Embryonic facial prominence (tissue), 1 donor: ENCODE measurements at regions not wholly inside any gene's neighbourhood (a gene's known extent, or its start where the extent isn't known, plus 50 kb on each side); places are given as distances from the start of the nearest gene placed in this dataset.
A peak's percentile ranks its signal among the peaks of the same experiment; 100 is the strongest.

Source experiments
- DNase-seq: peaks from one replicate; pipeline ENCODE4 v3.0.0-alpha.2; 2016; ENCODE audit errors: extremely low spot score

DNA sequence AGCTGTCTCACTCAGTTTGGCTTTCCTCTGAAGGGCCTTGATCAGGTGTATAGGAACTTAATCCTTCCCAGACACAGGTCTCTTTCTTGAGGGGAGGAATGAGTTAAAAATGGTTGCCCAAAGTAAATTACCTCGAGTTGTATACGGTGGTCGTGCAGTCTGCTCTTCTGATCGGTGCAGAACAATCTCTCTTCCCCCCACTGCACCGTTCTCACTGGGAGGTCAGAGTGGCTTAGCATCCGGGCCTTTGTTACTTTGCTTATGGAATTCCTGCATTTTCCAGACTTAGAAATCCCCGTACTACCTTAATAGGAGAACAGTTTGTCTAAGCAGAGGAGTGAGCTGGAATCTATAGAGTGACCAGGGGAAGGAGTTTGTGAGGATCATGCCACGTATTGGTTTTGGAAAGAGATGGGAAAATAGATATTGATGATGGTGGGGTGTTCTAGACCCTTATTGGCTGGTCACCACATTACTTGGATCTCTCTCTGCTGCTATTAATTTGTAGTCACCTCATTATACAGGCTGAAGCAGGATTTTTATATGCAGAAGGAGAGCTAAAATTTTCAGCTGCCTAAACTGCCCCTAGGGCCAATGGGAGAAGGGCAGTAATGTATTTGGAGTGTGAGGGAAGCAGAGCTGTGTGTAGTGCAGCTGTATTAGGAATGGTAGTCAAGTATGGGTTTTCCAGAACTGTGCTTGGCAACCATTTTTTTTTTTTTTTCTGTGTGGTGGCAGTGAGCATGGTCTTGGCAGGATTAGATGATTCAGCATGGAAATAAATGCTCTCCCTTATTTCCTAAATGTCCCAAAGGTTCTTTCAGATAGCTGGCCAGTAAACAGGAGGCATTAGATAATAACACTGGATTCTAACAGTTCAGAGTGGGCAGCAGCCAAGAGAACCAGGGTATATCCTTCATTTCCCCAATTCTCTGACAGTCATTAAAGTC lies 81.5 kb downstream of the NDUFS5 start:
- no peak for DNase-seq

DNA sequence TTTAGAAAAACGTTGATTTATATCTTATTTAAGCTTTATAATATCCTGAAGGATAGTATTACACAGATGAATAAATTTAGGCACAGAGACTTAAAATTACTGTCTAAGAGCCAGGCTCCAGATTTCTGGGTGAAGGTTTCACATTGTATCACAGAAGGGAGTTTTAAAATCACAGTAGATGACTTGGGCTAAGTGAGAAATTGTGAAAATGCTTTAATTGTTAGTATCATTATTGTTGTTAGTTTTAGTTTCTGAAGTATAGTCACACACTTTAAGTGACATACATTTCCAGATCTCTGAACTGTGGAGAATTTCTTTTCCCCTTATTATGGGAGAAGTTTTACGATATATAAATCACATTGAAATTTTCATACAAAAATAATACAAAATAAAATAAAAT lies 83.5 kb downstream of the NDUFS5 start:
- no peak for DNase-seq

- no peak for DNase-seq
These were observed 84.2 kb downstream of the NDUFS5 start for GRCh38 chr1:39110325-39110851.

GRCh38 chr1:39110882-39111281 lies 84.7 kb downstream of the NDUFS5 start:
- DNase-seq, result no peak

GRCh38 chr1:39113109-39113743 lies 87.1 kb downstream of the NDUFS5 start:
- no peak for DNase-seq

GRCh38 chr1:39115271-39116110 lies 89.0 kb upstream of the MACF1 start:
- DNase-seq, result no peak

DNA sequence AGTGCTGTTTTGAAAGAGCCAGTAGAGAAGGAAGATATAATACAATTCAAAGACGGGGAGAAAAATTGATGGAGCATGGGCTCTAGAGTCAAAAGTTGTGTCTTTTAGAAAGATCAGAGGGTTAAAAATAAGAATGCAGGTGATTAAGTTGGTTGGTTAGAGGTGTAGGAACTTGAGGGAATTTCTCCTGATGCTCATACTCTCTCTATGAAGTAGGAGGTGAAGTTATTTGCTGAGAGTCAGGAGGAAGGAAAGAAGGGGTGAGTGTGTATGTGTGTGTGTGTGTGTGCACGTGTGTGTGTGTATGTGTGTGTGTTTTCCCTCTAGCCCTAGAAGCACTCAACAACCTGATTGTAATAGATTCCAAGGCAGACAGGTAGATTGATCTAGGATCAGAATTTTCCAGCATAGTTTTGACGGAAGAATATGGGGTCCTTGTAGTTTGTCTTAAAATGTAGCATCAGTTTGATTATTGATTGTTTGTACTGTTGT lies 88.3 kb upstream of the MACF1 start:
- DNase-seq, result no peak

GRCh38 chr1:39116860-39117728 lies 87.4 kb upstream of the MACF1 start:
- no peak for DNase-seq

DNA sequence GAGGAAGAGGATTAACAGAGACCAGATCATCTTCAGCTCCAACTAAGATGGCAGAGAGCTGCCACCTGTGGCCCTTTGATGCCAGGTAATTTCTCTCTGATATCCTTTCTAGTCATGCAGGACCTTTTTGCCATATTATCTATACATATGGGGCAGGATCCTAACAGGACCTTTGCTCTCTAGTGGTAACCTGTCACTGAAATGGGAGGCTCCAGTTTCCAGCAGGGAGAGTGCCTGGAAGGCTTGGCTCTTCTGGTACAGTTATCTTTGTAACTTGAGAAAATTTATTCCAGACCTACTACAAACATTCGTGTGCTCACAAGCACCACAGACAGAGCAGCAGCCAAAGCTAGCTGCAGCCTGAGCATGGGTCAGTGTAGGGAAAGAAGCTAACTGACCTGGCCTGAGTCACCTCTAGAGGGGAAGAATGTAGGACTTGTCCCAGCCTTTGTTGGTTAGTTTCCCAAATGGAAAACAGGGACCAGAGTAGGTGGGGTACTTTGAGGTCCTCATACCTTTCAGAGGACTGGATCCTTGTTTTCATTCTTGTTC lies 86.5 kb upstream of the MACF1 start:
- no peak for DNase-seq

DNA sequence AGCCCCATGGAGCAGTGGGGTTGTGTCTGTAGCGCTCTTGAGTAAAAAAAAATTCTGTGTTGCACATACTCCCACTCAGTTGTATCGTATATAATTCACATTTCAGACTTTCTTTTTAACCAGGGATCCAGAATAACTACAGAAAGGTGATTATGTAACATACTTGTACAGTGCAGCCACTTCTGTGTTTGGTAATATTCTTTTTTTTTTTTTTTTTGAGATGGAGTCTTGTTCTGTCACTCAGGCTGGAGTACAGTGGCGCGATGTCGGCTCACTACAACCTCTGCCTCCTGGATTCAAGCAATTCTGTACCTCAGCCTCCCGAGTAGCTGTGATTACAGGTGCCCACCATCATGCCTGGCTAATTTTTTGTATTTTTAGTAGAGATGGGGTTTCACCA lies 82.4 kb upstream of the MACF1 start:
- no peak for DNase-seq

GRCh38 chr1:39124282-39124681 lies 80.2 kb upstream of the MACF1 start:
- DNase-seq, result no peak

GRCh38 chr1:39127513-39127912 lies 77.0 kb upstream of the MACF1 start:
- DNase-seq, result no peak

DNA sequence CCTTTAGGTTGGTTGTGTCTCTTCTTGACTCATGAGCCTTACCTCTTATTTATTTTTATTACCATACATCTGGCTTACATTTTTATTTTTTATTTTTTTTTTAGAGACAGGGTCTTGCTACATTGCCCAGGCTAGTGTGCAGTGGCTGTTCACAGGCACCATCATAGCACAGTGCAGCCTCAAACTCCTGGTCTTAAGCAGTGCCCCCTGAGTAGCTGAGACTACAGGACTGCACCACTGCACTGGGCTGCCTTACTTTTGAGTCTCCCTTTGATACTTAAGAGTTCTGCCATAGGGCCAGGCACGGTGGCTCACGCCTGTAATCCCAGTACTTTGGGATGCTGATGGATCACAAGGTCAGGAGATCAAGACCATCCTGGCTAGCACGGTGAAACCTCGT lies 76.4 kb upstream of the MACF1 start:
- DNase-seq, result no peak

GRCh38 chr1:39128959-39129358 lies 75.5 kb upstream of the MACF1 start:
- peak; percentile 48 for DNase-seq

DNA sequence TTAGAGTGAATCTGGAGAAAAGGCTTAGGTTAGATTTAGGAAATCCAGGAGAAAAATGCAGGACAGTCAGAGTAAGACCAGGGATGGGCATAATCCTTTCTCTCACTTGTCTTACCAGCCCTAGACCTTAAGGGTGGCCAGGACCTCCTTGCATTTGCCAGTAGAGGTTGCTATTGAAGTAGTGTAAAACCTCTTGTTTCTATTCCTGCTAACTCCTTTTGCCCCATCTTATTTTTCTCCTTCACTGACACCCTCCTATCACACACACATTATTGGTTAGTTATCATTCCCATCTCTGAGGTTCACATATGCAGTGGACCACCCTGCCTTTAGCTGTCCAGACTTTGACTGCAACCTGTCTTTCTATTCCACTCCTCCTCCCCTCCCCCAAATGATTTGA lies 75.0 kb upstream of the MACF1 start:
- no peak for DNase-seq

DNA sequence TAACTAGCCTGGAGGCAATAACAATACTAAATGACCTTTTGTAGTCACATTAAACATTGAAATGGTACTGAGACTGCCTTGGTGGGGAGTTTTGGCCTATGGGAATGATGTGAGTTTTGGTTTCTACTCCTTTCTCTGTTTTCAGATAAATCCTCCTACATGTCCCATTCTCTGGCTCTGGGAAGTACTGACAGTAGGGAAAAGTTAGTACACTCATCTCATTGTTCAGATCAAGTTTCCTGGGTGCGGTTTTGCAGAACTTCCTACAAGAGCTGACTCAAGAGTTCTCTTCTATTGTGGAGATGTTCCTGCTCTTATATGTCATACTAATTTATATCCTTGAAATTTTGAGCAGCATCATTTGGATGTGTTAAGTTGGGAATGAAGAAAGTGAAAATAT lies 74.2 kb upstream of the MACF1 start:
- DNase-seq, result no peak

DNA sequence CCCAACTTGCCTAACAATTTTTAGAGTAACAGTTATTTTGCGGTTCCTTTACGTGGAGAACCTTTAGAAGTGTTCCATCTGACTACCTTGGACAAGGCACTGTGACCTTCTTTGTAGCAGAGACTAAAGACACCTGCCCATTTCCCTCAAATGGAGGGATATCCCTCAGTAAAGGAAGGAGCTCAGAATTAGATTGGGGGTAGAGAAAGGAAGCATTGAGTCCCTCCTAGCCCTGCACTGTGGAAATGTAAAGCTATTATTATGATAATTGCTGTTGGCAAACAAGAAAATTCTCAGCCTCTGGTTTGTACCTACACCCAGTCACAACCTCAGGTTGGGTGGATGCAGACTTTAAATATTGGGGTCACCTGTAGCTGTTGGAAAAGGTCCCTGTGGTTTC lies 72.6 kb upstream of the MACF1 start:
- DNase-seq, result no peak

DNA sequence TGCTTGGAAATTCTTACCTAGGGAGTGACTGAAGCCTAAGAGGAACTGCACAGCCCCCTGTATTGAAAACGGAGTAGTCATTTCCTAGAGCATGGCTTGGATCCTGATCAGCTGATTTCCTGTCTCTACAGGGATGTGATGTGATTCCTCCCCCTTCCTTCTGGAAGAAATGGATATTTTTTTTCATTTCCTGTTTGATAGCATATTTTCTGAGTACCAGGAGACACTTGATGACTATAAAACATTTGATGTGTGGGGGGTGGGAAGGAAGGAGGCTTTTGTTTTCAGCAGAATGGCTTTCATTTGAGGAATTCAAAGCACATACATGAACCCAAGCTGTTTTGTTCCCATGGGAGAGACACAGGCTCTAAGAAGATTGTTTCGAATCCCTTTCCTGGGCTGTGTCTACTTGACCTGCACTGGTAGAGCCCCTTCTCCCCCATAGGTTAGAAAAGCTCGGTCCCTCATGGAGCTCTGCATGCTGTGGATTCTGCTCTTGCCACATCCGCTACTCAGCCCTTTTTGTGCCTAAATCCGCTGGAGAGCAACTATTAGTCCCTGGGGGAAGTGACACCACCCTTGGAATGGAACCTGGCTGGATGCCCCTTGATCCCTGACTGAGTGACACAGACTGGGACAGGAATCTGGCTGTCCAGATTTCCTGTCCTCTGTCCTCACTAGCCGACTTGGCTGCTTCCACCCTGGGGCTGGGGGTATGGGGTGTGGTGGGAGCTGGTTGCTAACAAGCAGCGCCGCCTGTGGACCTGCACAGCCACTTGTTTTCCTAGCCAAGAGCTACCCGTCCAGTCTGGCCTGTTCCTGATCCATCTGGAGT lies 71.8 kb upstream of the MACF1 start:
- no peak for DNase-seq

DNA sequence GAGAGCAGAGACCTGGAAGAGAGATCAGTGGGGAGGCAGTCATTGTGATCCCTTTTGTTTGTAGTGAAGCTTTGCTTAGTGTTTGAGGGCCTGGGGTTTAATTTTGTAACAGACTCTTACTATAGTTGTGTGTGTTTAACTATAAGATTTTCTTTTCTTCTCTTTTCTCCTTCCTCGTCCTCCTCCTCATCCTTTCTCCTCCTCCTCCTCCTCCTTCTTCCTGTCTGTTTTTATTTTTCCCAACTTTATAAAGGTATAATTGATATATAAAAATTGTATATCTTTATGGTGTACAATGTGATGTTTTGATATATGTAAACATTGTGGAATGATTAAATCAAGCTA lies 71.2 kb upstream of the MACF1 start:
- no peak for DNase-seq
